AG09319 (cell line): ENCODE measurements at regions not wholly inside any gene's neighbourhood (a gene's known extent, or its start where the extent isn't known, plus 50 kb on each side); places are given as distances from the start of the nearest gene placed in this dataset.
"Not testable (repeated sequence)": the region's sequence is repeated elsewhere in the genome, so short reads cannot be mapped to it uniquely, and the experiment has no call there.

Source experiments
- DNase-seq: peaks from one replicate; pipeline ENCODE4 v3.0.0-alpha.2; 2010; ENCODE audit warnings: low read depth; ENCODE audit errors: extremely low read depth
- TF ChIP-seq, protein P1 (sequence below): IDR thresholded peaks from 2 replicates; pipeline ENCODE4 v1.5.1; 2011; ENCODE audit warnings: low read depth, mild to moderate bottlenecking, inconsistent platforms, low read length, moderate library complexity

DNA sequence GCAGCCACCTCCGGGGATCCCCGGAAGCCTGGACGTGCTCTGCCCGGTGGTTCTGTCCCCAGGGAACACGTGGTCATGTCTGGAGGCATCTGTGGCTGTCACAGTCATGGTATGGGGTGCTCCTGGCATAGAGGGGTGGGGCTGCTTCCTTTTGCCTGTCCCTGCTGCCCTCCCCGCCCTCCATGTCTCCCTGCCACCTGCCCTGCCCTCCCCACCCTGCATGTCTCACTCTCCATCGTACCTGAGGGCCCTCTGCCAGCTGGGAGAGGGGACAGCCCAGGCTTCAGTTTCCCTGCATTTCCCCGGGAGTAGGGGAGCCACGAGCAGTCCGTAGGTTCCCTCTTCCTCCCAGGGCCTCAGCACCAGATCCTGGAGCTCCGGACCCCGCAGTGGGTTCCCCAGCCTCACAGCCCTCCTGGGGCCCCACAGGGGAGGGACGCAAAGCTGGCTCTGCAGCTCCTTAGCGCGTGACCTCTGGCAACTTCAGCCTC is 90.0 kb upstream of the CTDP1 start:
- DNase-seq: no peak
- TF ChIP-seq, protein P1, sequence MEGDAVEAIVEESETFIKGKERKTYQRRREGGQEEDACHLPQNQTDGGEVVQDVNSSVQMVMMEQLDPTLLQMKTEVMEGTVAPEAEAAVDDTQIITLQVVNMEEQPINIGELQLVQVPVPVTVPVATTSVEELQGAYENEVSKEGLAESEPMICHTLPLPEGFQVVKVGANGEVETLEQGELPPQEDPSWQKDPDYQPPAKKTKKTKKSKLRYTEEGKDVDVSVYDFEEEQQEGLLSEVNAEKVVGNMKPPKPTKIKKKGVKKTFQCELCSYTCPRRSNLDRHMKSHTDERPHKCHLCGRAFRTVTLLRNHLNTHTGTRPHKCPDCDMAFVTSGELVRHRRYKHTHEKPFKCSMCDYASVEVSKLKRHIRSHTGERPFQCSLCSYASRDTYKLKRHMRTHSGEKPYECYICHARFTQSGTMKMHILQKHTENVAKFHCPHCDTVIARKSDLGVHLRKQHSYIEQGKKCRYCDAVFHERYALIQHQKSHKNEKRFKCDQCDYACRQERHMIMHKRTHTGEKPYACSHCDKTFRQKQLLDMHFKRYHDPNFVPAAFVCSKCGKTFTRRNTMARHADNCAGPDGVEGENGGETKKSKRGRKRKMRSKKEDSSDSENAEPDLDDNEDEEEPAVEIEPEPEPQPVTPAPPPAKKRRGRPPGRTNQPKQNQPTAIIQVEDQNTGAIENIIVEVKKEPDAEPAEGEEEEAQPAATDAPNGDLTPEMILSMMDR: no peak

DNA sequence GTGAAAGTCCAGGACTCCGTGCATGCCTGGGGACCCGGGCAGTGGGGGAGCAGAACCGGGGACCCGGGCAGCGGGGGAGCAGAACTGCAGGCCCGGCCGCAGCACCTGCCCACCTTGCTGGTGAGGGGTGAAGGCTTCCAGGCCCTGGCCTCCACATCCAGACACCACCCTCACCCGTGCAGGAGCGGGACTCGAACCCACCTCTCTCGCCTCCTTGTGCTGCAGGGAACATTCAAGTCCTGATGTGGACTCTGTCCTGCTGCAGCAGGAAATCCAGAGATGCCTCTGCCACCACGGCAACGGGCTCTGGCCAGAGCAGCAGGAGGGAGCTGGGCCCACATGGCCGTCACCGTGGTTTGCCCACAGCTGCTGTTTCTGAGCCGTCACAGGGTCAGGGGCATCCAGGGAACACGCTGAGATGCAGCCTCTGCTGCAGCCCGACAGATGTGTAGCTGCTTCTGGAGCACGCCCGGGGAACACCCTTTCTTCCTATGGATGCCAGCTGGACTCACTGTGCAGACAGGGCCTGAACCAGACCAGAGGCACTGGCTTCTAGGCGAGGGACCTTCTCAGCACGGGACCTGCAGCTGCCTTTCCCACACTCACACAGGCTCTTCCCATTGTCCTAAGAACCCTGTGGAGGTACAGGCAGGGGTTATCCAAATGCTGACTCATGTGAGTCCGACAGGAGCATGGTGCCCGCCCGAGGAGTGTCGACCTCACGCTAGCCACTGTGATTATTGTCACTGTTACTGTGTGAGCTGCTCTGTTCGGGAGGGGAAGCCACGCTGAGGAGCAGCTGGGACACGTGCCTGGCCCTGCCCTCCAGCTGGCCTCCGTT is 89.2 kb upstream of the CTDP1 start:
- DNase-seq: no peak
- TF ChIP-seq, protein P1: no peak

DNA sequence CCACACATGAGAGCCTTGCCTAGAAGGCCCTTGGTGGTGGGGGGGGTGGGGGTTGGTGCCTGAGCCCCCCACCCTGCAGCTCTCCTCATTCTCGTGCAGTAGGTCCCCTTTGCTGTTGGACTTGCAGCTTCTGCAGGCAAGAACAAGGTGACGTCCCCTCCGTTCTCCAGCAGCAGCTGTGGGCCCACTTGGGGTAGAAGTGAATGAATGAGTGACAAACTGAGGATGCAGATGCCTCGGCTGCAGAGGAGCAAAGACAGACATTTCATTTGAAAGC is 88.6 kb upstream of the CTDP1 start:
- no peak for DNase-seq

DNA sequence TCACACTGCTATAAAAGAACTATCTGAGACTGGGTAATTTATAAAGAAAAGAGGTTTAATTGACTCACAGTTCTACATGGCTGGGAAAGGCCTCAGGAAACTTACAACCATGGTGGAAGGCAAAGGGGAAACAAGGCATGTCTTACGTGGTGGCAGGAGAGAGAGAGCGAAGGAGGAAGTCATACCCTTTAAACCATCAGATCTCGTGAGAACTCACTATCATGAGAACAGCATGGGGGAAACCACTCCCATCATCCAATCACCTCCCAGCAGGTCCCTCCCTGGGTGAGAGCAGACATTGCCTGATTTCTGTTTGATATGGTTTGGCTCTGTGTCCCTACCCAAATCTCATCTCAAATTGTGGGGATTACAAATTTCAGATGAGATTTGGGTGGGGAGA is 86.9 kb upstream of the CTDP1 start:
- not testable (repeated sequence) for DNase-seq

More for the DNA sequence above, 88.6 kb upstream of the CTDP1 start:
- TF ChIP-seq, protein P1: no peak

DNA sequence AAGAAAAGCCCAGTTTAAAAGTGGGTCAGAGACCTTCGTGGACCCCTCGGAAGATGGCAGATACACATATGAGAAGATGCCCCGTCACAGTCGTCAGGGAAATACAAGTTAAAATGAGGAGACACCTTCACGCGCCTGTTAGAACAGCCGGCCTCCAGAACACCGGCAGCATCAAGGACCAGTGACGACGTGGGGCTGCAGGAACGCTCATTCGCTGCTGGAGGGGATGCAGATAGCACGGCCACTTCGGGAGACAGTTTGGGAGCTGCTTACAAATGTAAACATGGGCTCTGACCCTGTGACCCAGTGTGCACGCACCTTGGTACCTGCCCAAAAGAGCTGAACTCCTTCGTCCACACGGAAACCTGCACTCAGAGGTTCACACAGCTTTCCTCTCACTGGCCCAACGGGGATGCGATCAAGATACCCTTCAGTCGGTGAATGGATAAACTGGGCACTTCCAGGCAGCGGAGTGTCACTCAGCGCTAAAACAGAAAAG is 83.7 kb upstream of the CTDP1 start:
- TF ChIP-seq, protein P1: no peak
- no peak for DNase-seq

DNA sequence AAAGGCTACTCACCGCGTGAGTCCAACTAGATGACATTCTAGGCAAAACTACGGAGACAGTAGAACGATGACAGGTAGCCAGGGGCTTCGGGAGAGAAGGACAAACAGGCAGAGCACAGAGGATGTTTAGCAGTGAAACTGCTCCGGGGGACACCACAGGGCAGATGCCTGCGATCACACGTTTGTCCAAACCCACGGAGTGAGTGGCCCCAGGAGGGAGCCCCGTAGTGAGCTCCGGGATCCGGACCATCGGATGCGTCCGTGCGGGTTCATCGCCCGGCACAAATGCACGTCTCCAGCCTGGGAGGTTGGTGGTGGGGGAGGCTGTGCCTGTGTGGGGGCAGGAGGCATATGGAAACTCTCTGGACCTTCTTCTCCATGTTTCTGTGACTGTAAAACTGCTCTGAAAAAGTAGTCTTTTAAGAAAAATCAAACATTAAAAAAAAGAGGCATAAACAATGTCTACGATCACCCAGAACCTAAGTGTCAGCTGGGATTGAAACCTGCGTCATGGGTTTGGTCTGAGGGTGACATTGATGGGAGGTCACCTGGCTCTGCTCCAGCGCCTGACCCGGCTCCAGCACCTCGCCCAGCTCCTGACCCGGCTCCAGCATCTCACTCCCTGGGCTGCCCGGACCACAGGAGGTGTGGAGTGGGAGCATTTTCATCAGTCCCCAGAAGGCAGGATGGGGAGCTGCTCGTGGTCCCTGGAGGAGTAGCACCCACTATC is 83.0 kb upstream of the CTDP1 start:
- TF ChIP-seq, protein P1: no peak
- no peak for DNase-seq

DNA sequence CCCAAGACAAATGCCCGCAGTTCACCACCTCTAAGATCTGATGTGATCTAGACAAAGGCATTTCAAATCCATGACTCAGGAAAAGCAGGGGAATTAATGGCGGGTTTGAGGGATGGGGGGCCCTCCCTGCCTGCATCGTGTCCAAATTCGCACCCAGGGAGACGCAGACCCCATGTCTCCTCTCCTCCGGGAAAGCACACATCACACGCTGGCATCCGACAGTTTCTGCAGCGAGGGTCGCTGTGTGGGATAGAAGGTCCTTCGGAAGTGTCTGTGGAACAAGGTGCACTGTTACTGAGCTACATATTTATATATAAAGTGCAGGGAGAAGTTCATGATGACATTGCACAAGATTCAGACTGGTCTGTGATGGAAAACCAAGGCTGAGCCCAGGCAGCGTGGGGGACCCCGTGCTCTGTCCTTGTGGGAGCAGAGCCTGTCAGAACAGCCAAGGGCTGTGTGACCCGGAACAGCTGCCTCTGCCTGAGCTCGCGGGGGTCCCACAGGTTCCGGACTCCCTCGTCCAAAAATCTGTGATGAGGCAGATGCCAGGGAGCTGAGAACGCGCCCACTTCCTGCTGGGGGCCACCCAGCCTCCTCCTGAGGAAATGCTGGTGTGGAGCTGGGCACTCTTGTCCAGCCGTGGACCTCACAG is 82.3 kb upstream of the CTDP1 start:
- TF ChIP-seq, protein P1: no peak
- no peak for DNase-seq
